Body of pancreas (tissue), 4 donors: ENCODE measurements at regions not wholly inside any gene's neighbourhood (a gene's known extent, or its start where the extent isn't known, plus 50 kb on each side); places are given as distances from the start of the nearest gene placed in this dataset.

Experiments used
- ATAC-seq: fragments of 150-250 bp; one replicate; pipeline ENCODE4 v1.9.1; 2016
- DNase-seq, 4 donors: peaks; one replicate each; pipeline ENCODE4 v3.0.0-alpha.2; 2019
- H3K27ac ChIP-seq, 4 donors: fragments of 200-600 bp; sonication (generic); 1 replicate in 3 of 4; 2 replicates in 1 of 4; pipeline versions ENCODE4 v1.5.1 to v1.6.1; 2016 to 2019; ENCODE audit warnings: mild to moderate bottlenecking in 1 of 4, mixed read lengths in 1 of 4, moderate library complexity in 1 of 4
- H3K27me3 ChIP-seq, 2 donors: fragments of 200-600 bp; sonication (generic); one replicate each; pipeline ENCODE4 v1.6.0; 2016; ENCODE audit warnings: mild to moderate bottlenecking in 1 of 2
- H3K36me3 ChIP-seq, 2 donors: fragments of 200-600 bp; sonication (generic); replicated peaks in 1 of 2; 2 replicates each; pipeline ENCODE4 v1.5.1; 2016; ENCODE audit warnings: low read depth in 2 of 2; ENCODE audit not compliant: insufficient read depth in 1 of 2
- H3K4me1 ChIP-seq: fragments of 200-600 bp; sonication (generic); one replicate; pipeline ENCODE4 v1.6.0; 2016
- H3K4me3 ChIP-seq, 2 donors: fragments of 200-600 bp; sonication (generic); 1 replicate in 1 of 2; 2 replicates in 1 of 2; pipeline ENCODE4 v1.5.1; 2016 to 2019
- H3K9me3 ChIP-seq, 3 donors: fragments of 200-600 bp; sonication (generic); 1 replicate in 2 of 3; 2 replicates in 1 of 3; pipeline ENCODE4 v1.5.1; 2016
- POLR2A ChIP-seq, 3 donors: fragments of 450-650 bp; IDR thresholded peaks; one replicate each; pipeline ENCODE4 v1.6.1; 2016; ENCODE audit warnings: antibody characterized with exemption in 3 of 3, mild to moderate bottlenecking in 2 of 3
- WGBS, 2 donors: methylation state at CpG; one replicate each; pipeline ENCODE4 v1.1.5; 2017; 5-methylcytosine and 5-hydroxymethylcytosine counted together
- intact Hi-C: fragments of 100-400 bp; cut with DNase I; formaldehyde crosslinking; loops from one replicate; pipeline ENCODE4 v1.15.1; 2023
- TF ChIP-seq, protein P1 (sequence below), 7 experiments: fragments of 450-650 bp in 4 of 7; fragments of 200-600 bp in 3 of 7; sonication (generic) in 3 of 7; IDR thresholded peaks; one replicate each; pipeline ENCODE4 v1.5.1; 2016 to 2019; ENCODE audit warnings: antibody characterized with exemption in 7 of 7

GRCh38 chr21:40967771-40968170 is 120.8 kb upstream of the DSCAM start:
- Histone ChIP-seq H3K27ac (no peak overlapping the region), H3K36me3 (no peaks in the 10 kb centered on the region), H3K27me3 (no peaks in the 10 kb centered on the region), H3K4me3 (no peak overlapping the region), H3K4me1 (no peaks in the 10 kb centered on the region), H3K9me3 (no peaks in the 10 kb centered on the region)
- ATAC-seq (no peak), DNase-seq (no peak)
- 20 to 30% methylated on average over 3 of the region's 3 CpGs for WGBS, 2 donors
- intact Hi-C loops: no loop called here
- no peak for TF ChIP-seq POLR2A (IDR thresholded peaks at IDR 0.05)
- TF ChIP-seq, protein P1, sequence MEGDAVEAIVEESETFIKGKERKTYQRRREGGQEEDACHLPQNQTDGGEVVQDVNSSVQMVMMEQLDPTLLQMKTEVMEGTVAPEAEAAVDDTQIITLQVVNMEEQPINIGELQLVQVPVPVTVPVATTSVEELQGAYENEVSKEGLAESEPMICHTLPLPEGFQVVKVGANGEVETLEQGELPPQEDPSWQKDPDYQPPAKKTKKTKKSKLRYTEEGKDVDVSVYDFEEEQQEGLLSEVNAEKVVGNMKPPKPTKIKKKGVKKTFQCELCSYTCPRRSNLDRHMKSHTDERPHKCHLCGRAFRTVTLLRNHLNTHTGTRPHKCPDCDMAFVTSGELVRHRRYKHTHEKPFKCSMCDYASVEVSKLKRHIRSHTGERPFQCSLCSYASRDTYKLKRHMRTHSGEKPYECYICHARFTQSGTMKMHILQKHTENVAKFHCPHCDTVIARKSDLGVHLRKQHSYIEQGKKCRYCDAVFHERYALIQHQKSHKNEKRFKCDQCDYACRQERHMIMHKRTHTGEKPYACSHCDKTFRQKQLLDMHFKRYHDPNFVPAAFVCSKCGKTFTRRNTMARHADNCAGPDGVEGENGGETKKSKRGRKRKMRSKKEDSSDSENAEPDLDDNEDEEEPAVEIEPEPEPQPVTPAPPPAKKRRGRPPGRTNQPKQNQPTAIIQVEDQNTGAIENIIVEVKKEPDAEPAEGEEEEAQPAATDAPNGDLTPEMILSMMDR (IDR thresholded peaks at IDR 0.05): no peak

DNA sequence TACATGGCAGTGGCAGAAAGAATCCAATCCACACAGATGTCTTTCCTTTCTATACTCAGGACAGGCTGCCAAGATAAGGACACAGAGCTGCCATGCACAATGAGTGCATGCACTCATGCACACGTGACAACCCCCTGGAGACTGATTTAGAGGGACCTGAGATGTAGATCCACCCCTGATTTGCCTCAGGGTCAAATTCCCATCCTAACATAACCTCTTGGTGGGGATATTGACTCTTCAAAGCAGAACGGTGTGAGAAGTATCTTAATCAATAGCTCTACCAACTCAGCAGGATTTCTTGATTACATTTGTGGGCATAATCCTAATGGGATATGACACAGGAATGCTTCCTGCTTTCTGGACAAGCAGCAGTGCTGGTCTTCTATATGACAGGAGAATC is 125.2 kb upstream of the DSCAM start:
- DNase-seq (no peak), ATAC-seq (no peak)
- Histone ChIP-seq H3K9me3 (no peaks in the 10 kb centered on the region), H3K4me3 (no peak overlapping the region), H3K27ac (no peak overlapping the region), H3K4me1 (peaks cover 10% of the 10 kb centered on the region), H3K36me3 (no peaks in the 10 kb centered on the region), H3K27me3 (no peaks in the 10 kb centered on the region)
- TF ChIP-seq POLR2A (IDR thresholded peaks at IDR 0.05): no peak
- TF ChIP-seq, protein P1 (IDR thresholded peaks at IDR 0.05): no peak
- intact Hi-C loops: no loop called here
- 25 to 30% methylated on average over 2 of the region's 2 CpGs for WGBS, 2 donors

DNA sequence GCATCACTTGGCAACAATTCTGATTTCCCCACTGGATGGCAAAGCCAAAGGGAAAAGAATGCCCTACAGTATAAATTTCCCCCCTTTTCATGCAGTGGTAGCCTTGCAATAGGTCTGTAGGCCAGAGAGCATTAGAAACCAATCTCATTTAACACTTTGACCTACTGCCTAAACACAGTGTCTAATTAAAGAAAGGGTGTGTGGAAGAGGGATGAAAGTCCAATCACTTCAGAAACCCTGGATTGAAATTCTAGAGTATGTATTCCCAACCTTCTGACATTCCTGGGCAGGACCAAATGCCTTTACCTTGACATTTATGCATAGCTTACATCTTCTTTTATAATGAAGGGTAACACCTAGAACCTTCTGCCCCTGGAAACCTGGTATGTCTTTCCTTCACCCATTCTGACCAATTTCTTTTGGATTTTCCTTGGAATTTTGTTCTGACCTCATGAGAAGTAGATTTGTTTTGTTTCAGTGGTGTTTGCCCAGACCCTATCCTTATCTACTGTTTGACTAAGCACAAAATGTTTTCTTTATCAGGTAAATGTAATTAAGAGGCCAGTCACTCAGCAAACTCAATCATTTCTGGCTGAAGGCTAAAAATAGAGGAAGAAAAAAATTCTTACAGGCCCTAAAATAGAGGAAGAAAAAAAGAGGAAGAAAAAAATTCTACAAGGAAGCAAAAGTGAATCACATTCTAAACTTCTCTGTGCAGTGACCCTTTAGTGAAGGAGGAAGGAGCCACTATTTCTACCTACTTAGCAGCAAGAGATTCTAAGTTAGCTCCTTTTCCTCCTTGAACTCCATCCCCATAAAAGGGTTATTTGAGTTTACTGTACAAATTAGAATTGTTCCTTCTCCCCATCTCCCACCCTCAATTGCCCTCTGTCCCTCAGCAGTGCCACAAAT is 129.5 kb upstream of the DSCAM start:
- Histone ChIP-seq H3K4me3 (no peak overlapping the region), H3K4me1 (peaks cover 11% of the 10 kb centered on the region), H3K27ac (no peak overlapping the region), H3K27me3 (no peaks in the 10 kb centered on the region), H3K36me3 (no peaks in the 10 kb centered on the region), H3K9me3 (no peaks in the 10 kb centered on the region)
- ATAC-seq: no peak
- TF ChIP-seq POLR2A (IDR thresholded peaks at IDR 0.05): no peak
- TF ChIP-seq, protein P1 (IDR thresholded peaks at IDR 0.05): no peak
- intact Hi-C loops: no loop called here
- DNase-seq: no peak

DNA sequence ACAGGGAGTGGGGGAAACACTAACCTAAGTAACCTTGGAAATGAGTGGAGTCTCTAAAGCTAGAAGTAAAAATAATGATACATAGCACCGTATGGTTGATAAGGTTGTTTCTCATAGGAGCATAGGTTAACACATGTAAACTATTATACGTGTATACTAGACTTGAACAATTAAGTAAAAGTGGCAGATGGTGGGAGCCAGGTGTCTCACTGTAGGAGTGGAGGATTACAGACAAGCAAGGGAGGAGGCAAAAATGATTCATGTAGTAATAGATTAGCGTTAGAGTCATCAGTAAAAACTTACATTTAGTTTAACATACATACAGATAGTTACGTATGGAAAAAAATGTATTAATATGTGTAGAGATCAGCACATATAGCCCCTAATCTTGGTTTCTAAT is 138.4 kb upstream of the DSCAM start:
- no peaks in the 10 kb centered on the region for H3K4me1 ChIP-seq
- no peak for TF ChIP-seq POLR2A (IDR thresholded peaks at IDR 0.05)
- TF ChIP-seq, protein P1 (IDR thresholded peaks at IDR 0.05): no peak
- H3K27ac ChIP-seq: no peak overlapping the region
- H3K36me3 ChIP-seq: no peaks in the 10 kb centered on the region
- intact Hi-C loops: no loop called here
- ATAC-seq (no peak), DNase-seq (no peak)
- H3K27me3 ChIP-seq: no peaks in the 10 kb centered on the region
- 51 to 61% methylated on average over 4 of the region's 4 CpGs for WGBS, 2 donors
- no peak overlapping the region for H3K4me3 ChIP-seq
- no peaks in the 10 kb centered on the region for H3K9me3 ChIP-seq

- H3K36me3 ChIP-seq: no peaks in the 10 kb centered on the region
- ATAC-seq: no peak
- TF ChIP-seq POLR2A (IDR thresholded peaks at IDR 0.05): no peak
- TF ChIP-seq, protein P1 (IDR thresholded peaks at IDR 0.05): no peak
Observed at GRCh38 chr21:40990366-40990765, 143.4 kb upstream of the DSCAM start.

More at GRCh38 chr21:40990366-40990765, 143.4 kb upstream of the DSCAM start:
- intact Hi-C loops: no loop called here
- Histone ChIP-seq H3K27ac (no peak overlapping the region), H3K4me3 (no peak overlapping the region), H3K27me3 (no peaks in the 10 kb centered on the region), H3K4me1 (no peaks in the 10 kb centered on the region), H3K9me3 (no peaks in the 10 kb centered on the region)
- no peak for DNase-seq
- 80 to 90% methylated on average over 1 to 2 of the region's 2 CpGs for WGBS, 2 donors
